Inferior parietal cortex (tissue), 1 donor: ENCODE measurements at regions not wholly inside any gene's neighbourhood (a gene's known extent, or its start where the extent isn't known, plus 50 kb on each side); places are given as distances from the start of the nearest gene placed in this dataset.
A peak's percentile ranks its signal among the peaks of the same experiment; 100 is the strongest.

Source experiments
- DNase-seq: peaks from one replicate; pipeline ENCODE4 v3.0.0-alpha.2; 2016; ENCODE audit errors: extremely low spot score

- no peak for DNase-seq
Observed at GRCh38 chr9:106322706-106323245, 540.2 kb upstream of the ZNF462 start.

GRCh38 chr9:106324053-106324585, 538.8 kb upstream of the ZNF462 start:
- no peak for DNase-seq

DNA sequence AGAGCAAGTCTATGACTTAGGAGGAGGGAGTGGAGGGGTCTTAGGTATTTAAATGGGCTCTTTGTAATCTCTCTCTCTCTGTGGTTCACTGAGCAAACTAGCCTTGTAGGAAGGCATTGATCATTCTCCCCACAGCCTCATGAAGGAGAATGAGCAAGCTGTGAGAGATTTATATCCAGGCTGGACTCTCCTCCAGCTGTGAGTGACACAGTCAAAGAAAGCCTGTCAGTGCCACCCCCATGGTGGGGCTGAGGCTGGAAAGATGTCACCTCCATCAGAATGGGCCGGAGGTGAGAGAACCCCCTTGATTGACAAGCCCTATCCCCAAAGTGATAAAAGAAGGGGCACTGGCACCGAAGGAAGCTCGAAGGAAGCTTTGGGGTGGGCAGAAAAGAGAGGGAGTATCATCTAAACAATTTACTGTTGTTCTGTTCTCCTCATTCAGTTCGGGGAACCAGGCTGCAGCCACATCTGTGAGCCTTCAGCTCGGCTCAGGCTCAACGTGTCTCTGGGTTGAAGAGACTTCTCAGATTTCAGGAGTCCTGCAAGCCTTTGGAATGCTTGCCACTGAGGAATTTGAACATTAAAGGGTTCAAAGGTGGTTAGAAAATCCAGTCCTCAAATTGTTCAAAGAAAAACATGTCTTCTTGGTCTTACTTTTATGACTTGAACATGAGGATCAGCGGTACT, 538.2 kb upstream of the ZNF462 start:
- peak; percentile 25 for DNase-seq

DNA sequence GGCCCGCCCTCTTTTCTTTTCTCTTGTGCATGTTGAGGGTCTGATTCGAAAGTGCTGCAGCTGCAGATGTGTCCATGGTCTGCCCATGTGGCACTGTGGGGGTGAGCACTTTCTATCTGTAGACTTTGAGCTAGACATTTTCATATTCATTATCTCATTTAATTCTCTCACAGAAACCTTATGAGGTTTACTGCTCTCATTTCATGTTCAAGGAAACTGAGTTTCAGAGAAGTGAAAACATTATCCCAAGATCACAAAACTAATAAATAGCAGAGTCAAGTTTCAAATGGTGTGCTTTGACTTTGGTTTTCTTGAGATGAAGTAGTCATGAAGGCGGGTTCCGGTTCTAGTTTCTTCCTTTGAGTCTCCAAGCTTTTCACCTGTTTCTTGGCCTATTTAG, 536.5 kb upstream of the ZNF462 start:
- DNase-seq: no peak

DNA sequence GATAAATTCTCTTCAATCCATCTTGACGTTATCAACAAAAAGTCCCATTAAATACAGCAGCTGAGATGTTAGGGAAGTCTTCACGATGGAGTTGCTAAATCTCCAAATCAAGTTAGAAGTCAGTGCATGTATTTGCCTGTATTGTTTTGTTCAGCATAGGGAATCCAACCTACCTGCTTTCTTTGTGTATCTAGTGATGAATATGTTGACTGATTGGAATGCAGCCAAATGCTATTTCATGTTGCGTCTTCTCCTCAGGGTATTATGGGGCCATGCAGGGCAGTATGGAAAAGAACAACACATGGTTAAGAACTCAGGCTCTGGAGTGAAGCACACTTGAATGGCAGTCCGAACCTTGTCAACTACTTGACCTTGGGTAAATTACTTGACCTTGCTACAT, 529.5 kb upstream of the ZNF462 start:
- DNase-seq: no peak

DNA sequence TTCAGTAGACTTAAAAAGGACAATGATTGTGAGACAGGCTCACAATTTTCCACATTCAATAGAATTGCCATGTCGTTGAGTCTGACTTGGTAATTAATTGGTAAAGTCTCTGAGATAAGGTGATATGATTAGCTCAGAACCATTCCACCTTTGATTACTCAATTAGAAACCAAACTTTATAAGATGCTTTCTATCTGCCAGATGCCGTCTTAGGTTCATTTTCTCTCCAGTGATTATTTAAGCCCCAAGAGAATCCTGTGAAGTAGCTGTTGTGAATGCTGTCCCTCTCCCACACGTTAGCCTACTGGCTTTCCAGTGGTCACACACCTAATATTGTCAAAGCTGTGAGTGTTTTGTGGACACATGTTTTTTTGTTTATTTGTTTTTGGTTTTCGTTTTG, 528.9 kb upstream of the ZNF462 start:
- no peak for DNase-seq

DNA sequence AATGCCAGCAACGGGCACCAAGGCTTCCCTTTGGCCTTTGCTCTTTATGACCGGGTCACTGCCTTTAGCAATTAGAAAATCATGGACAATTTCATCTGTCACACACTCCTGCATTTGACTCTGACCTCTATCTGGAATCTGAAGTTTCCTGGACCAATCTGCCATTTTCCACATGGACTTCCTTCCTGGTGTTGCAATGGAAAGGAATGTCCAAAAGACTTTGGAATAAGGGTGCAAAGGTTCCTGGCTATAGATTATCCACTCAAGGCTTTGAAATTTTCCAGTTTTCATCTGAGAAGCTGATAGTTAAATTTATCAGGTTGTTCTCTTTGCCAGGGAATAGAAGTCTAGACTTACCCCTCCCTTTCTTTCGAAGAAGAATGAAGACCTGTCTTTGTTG, 523.1 kb upstream of the ZNF462 start:
- no peak for DNase-seq

DNA sequence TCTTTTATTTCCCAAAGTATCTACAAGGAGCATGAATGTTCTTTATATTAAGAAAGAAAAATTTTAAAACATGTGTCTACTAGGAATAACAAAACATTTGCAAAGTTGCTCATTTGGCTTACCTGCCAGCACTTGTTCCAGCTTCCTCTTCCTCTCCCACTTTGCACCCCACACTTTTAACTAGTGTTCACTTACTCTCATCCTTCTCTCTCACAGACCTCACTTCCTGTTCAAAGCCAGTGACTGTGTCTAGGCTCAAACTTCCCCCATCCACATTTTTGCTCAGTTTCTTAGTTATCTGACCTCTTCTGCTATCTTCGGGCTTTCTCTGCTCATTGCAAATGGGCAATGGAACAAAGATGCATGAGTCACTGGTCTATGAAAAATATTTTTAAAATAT, 512.2 kb upstream of the ZNF462 start:
- no peak for DNase-seq

GRCh38 chr9:106356924-106357323, 506.0 kb upstream of the ZNF462 start:
- DNase-seq: no peak

- no peak for DNase-seq
Observed at GRCh38 chr9:106358331-106358730, 504.6 kb upstream of the ZNF462 start.

DNA sequence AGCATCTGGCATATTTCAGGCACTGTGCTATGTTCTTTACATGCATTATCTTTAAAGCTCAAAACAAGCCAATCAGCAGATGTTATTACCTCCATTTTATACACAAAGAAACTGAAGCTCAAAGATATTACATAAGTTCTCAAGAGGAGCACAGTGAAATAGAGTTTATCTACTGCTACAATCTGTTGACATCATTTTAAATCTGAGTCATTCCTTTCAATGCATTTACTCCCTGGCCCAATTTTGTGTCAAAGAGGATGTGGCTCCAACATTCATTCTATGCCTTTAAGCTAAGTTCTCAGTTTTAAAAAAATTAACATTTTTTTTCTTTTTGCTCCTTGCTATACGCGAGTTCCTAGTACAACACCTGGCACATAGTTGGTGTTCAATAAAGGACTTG, 486.3 kb upstream of the ZNF462 start:
- no peak for DNase-seq

- no peak for DNase-seq
Observed at GRCh38 chr9:106383072-106383471, 479.9 kb upstream of the ZNF462 start.

GRCh38 chr9:106387965-106388364, 475.0 kb upstream of the ZNF462 start:
- no peak for DNase-seq

DNA sequence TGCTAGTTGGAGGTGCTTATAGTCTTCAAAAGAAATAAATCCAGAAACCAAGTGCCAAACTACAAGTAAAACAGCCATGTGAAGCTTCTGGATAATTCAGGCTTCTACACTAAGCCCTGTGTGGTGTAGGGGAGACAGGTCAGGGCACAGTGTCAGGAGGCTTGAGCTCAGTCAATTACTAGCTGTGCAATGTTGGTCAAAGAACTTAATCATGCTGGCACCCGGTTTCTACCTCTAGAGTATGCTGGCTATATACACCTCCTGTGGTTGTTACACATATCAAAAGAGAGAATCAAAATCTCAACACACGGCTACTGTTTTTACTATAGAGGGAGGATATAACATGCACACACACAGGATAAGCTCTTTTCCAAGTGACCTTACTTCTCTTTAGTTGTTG, 469.7 kb upstream of the ZNF462 start:
- DNase-seq: no peak

GRCh38 chr9:106400170-106400569, 462.8 kb upstream of the ZNF462 start:
- no peak for DNase-seq

- no peak for DNase-seq
Observed at GRCh38 chr9:106400950-106401349, 462.0 kb upstream of the ZNF462 start.

DNA sequence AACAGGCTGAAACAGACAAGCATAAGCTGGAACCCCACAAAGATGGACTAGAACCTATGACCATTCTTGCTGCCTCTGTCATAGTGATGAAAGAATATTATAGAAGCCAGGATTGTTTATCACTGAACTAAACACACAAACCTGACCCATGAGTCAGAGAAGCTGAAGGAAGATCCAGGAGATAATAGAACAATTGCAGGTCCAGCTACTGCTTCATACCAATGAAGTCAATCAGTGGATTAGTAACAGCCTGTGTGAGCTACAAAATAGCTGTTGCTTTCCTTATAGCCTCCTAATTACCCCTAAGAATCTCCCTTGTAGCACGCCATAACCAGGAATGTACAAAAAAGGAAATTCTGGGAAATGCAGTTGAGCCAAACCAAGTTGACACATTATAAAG, 459.9 kb upstream of the ZNF462 start:
- no peak for DNase-seq

DNA sequence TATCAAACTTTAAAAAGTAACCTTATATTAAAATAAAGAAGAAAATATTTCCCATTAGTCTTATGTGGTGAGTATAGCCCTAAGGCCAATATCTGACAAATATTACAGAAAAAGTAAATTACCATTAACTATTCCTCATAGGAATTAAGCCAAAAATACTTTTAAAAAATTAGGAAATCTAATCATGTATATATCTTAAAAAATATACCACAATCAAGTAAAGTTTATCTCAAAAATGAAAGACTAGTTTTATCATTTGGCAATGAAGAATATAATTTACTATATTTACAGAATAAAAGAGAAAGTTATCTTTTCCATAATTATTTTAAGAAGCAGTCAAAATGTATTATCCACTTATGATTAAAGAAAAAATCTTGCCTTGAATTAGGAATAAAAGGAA, 458.8 kb upstream of the ZNF462 start:
- DNase-seq: no peak

GRCh38 chr9:106405871-106406435, 457.0 kb upstream of the ZNF462 start:
- DNase-seq: no peak

- DNase-seq: no peak
Observed at GRCh38 chr9:106414042-106414441, 448.9 kb upstream of the ZNF462 start.

- no peak for DNase-seq
Observed at GRCh38 chr9:106417685-106418084, 445.3 kb upstream of the ZNF462 start.

DNA sequence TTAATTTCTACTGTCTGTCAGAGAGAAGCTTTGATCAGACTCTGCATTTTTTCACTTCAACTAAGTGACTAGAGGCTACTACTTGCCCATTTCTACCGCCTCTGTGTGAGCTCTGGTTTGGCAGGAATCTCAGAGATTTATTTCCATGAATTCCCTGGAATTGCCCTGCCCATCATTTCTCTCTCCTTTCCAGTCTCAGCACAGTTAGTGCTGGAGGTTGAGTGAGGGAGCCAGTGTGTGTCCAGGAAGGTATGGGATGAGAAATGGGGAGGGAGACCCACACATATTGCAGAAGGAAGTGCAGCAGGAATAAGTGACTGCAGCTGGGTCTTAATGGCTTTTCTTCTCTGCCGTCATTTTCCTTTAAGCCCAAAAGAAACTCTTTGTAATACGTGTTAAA, 443.1 kb upstream of the ZNF462 start:
- DNase-seq: no peak

GRCh38 chr9:106420511-106420944, 442.4 kb upstream of the ZNF462 start:
- DNase-seq: no peak
